AG09309 (cell line): ENCODE measurements at regions not wholly inside any gene's neighbourhood (a gene's known extent, or its start where the extent isn't known, plus 50 kb on each side); places are given as distances from the start of the nearest gene placed in this dataset.

Source experiments
- DNase-seq: peaks from one replicate; pipeline ENCODE4 v3.0.0-alpha.2; 2010; ENCODE audit warnings: low read depth
- H3K4me3 ChIP-seq: 2 replicates; pipeline ENCODE4 v1.5.1; 2011; ENCODE audit warnings: mild to moderate bottlenecking, low read depth, low read length, moderate library complexity; ENCODE audit not compliant: control insufficient read depth
- CTCF ChIP-seq: IDR thresholded peaks from 2 replicates; pipeline ENCODE4 v1.5.1; 2011; ENCODE audit warnings: mild to moderate bottlenecking, low read depth, low read length, inconsistent platforms; ENCODE audit not compliant: insufficient read depth, control insufficient read depth; ENCODE audit errors: missing control alignments

- no peak for DNase-seq
- H3K4me3 ChIP-seq, result no peak overlapping the region
- TF ChIP-seq CTCF, result no peak
Measured at GRCh38 chr14:76641541-76641940, 119.7 kb upstream of the VASH1 start.

- no peak for DNase-seq
- no peak for TF ChIP-seq CTCF
- H3K4me3 ChIP-seq, result no peak overlapping the region
Measured at GRCh38 chr14:76643887-76644286, 117.4 kb upstream of the VASH1 start.

GRCh38 chr14:76644855-76645518 is 116.3 kb upstream of the VASH1 start:
- DNase-seq, result no peak
- H3K4me3 ChIP-seq, result no peak overlapping the region
- peak; percentile 65 for TF ChIP-seq CTCF

- peak; percentile 23 for DNase-seq
- TF ChIP-seq CTCF, result peak; percentile 88
- no peak overlapping the region for H3K4me3 ChIP-seq
Measured at GRCh38 chr14:76647697-76648298, 113.5 kb upstream of the VASH1 start.

- no peak for DNase-seq
- TF ChIP-seq CTCF, result no peak
Measured at GRCh38 chr14:76651410-76652055, 109.7 kb upstream of the VASH1 start.

GRCh38 chr14:76653875-76654572 is 107.2 kb upstream of the VASH1 start:
- no peak for DNase-seq
- no peak for TF ChIP-seq CTCF
- no peak overlapping the region for H3K4me3 ChIP-seq

More at GRCh38 chr14:76651410-76652055, 109.7 kb upstream of the VASH1 start:
- H3K4me3 ChIP-seq, result no peak overlapping the region
